Glutamatergic neuron (in vitro differentiated cells): ENCODE measurements at regions not wholly inside any gene's neighbourhood (a gene's known extent, or its start where the extent isn't known, plus 50 kb on each side); places are given as distances from the start of the nearest gene placed in this dataset.

Source experiments
- DNase-seq: peaks from one replicate; pipeline ENCODE4 v3.0.0; 2022
- H3K27ac Mint-ChIP-seq: one replicate; pipeline ENCODE4 v1.8.0; 2020; ENCODE audit warnings: mild to moderate bottlenecking, mixed read lengths, inconsistent platforms; ENCODE audit not compliant: unreplicated experiment
- H3K27me3 Mint-ChIP-seq: one replicate; pipeline ENCODE4 v1.8.0; 2020; ENCODE audit warnings: mild to moderate bottlenecking, moderate library complexity, mixed read lengths, inconsistent platforms; ENCODE audit not compliant: unreplicated experiment
- H3K36me3 Mint-ChIP-seq: one replicate; pipeline ENCODE4 v1.8.0; 2020; ENCODE audit warnings: mild to moderate bottlenecking, mixed read lengths, inconsistent platforms; ENCODE audit not compliant: unreplicated experiment
- H3K4me1 Mint-ChIP-seq: one replicate; pipeline ENCODE4 v1.8.0; 2020; ENCODE audit warnings: mild to moderate bottlenecking, low read depth, mixed read lengths, inconsistent platforms; ENCODE audit not compliant: unreplicated experiment
- H3K4me3 Mint-ChIP-seq: one replicate; pipeline ENCODE4 v1.8.0; 2020; ENCODE audit warnings: mild to moderate bottlenecking, mixed read lengths, inconsistent platforms; ENCODE audit not compliant: unreplicated experiment
- H3K9me3 Mint-ChIP-seq: one replicate; pipeline ENCODE4 v1.8.0; 2020; ENCODE audit warnings: mild to moderate bottlenecking, moderate library complexity, mixed read lengths, inconsistent platforms; ENCODE audit not compliant: unreplicated experiment
- TF ChIP-seq, protein P1 (sequence below): fragments of 200-600 bp; sonication (generic); IDR thresholded peaks from one replicate; pipeline ENCODE4 v1.5.0; 2021; ENCODE audit not compliant: partially characterized antibody, unreplicated experiment

GRCh38 chr3:5531039-5531438 is 343.5 kb downstream of the EDEM1 start:
- Mint-ChIP-seq H3K36me3 (no peaks in the 10 kb centered on the region), H3K27ac (no peak overlapping the region), H3K9me3 (peaks cover 1% of the 10 kb centered on the region), H3K27me3 (peaks cover 2% of the 10 kb centered on the region), H3K4me1 (no peaks in the 10 kb centered on the region), H3K4me3 (no peak overlapping the region)
- TF ChIP-seq, protein P1, sequence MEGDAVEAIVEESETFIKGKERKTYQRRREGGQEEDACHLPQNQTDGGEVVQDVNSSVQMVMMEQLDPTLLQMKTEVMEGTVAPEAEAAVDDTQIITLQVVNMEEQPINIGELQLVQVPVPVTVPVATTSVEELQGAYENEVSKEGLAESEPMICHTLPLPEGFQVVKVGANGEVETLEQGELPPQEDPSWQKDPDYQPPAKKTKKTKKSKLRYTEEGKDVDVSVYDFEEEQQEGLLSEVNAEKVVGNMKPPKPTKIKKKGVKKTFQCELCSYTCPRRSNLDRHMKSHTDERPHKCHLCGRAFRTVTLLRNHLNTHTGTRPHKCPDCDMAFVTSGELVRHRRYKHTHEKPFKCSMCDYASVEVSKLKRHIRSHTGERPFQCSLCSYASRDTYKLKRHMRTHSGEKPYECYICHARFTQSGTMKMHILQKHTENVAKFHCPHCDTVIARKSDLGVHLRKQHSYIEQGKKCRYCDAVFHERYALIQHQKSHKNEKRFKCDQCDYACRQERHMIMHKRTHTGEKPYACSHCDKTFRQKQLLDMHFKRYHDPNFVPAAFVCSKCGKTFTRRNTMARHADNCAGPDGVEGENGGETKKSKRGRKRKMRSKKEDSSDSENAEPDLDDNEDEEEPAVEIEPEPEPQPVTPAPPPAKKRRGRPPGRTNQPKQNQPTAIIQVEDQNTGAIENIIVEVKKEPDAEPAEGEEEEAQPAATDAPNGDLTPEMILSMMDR, result no peak
- no peak for DNase-seq

DNA sequence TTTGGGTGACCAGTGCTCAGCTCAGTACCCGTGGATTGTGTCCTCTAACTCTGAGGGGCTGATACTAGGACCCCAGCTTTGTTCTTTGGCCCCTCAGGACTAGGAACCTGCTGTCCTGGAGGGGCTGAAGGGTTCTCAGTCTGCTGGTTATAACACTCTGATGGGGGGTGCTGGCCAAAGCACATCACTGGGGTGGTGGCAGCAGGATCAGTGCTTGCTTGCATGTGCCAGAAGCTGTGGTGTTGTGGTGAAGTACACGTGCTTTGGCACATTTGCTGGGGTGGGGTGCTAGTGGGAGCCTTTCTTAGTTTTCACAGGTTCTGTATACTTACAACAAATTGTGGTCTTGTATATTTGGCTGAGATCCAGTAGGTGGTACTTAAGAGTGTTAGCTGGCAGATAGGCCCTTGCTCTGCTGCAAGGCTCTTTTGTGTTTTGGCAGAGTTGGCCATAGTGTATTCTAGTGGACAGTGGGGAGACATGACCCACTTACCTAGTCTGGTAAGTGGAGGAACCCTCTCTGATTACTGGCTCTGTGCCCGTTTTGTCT is 344.3 kb downstream of the EDEM1 start:
- no peak for DNase-seq
- no peaks in the 10 kb centered on the region for H3K36me3 Mint-ChIP-seq
- H3K27me3 Mint-ChIP-seq, result peaks cover 2% of the 10 kb centered on the region
- TF ChIP-seq, protein P1, result no peak
- no peaks in the 10 kb centered on the region for H3K4me1 Mint-ChIP-seq
- H3K4me3 Mint-ChIP-seq, result no peak overlapping the region
- H3K9me3 Mint-ChIP-seq, result peaks cover 1% of the 10 kb centered on the region
- H3K27ac Mint-ChIP-seq, result no peak overlapping the region

DNA sequence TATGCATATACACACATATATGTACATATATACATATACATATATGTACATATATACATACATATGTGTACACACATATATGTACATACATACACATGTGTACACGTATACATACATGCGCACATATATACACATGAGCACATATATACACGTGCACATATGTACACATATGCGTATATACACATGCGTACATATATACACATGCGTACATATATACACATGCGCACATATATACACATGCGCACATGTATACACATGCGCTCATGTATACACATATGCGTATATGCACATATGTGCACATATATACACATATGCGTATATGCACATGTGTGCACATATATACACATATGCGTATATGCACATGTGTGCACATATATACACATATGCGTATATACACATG is 353.0 kb downstream of the EDEM1 start:
- TF ChIP-seq, protein P1, result no peak
- no peaks in the 10 kb centered on the region for H3K4me1 Mint-ChIP-seq
- DNase-seq, result no peak
- H3K36me3 Mint-ChIP-seq, result no peaks in the 10 kb centered on the region
- no peak overlapping the region for H3K27ac Mint-ChIP-seq
- H3K4me3 Mint-ChIP-seq, result no peak overlapping the region
- no peaks in the 10 kb centered on the region for H3K27me3 Mint-ChIP-seq
- no peaks in the 10 kb centered on the region for H3K9me3 Mint-ChIP-seq

GRCh38 chr3:5542472-5542871 is 355.0 kb downstream of the EDEM1 start:
- TF ChIP-seq, protein P1, result no peak
- DNase-seq, result no peak
- Mint-ChIP-seq H3K36me3 (no peaks in the 10 kb centered on the region), H3K27me3 (no peaks in the 10 kb centered on the region), H3K27ac (no peak overlapping the region), H3K4me1 (no peaks in the 10 kb centered on the region), H3K9me3 (peaks cover 4% of the 10 kb centered on the region), H3K4me3 (no peak overlapping the region)

- Mint-ChIP-seq H3K4me1 (no peaks in the 10 kb centered on the region), H3K36me3 (no peaks in the 10 kb centered on the region), H3K9me3 (peaks cover 4% of the 10 kb centered on the region)
Measured at GRCh38 chr3:5543047-5543446, 355.5 kb downstream of the EDEM1 start.

More at GRCh38 chr3:5543047-5543446, 355.5 kb downstream of the EDEM1 start:
- Mint-ChIP-seq H3K4me3 (no peak overlapping the region), H3K27me3 (no peaks in the 10 kb centered on the region), H3K27ac (no peak overlapping the region)
- TF ChIP-seq, protein P1, result no peak
- DNase-seq, result no peak
